Spleen (tissue), 11 donors: ENCODE measurements at regions not wholly inside any gene's neighbourhood (a gene's known extent, or its start where the extent isn't known, plus 50 kb on each side); places are given as distances from the start of the nearest gene placed in this dataset.
"Not testable (repeated sequence)": the region's sequence is repeated elsewhere in the genome, so short reads cannot be mapped to it uniquely, and the experiment has no call there.

Source experiments
- DNase-seq: peaks from one replicate; pipeline ENCODE4 v3.0.0-alpha.2; 2020
- H3K27ac ChIP-seq, 8 donors: fragments of 200-600 bp; sonication (generic) in 7 of 8; 1 replicate in 4 of 8; 2 replicates in 4 of 8; pipeline versions ENCODE4 v1.5.0 to v1.8.0; 2016 to 2021; ENCODE audit warnings: inconsistent platforms in 4 of 8, mild to moderate bottlenecking in 4 of 8, moderate library complexity in 1 of 8
- H3K27me3 ChIP-seq, 7 donors: fragments of 200-600 bp; sonication (generic) in 6 of 7; replicated peaks in 1 of 7; 1 replicate in 4 of 7; 2 replicates in 3 of 7; pipeline versions ENCODE4 v1.5.0 to v1.8.0; 2016 to 2021; ENCODE audit warnings: inconsistent platforms in 3 of 7, mild to moderate bottlenecking in 1 of 7
- H3K36me3 ChIP-seq, 6 donors: fragments of 200-600 bp; sonication (generic) in 5 of 6; 1 replicate in 4 of 6; 2 replicates in 2 of 6; pipeline versions ENCODE4 v1.5.0 to v1.8.0; 2016 to 2021; ENCODE audit warnings: inconsistent platforms in 2 of 6
- H3K4me1 ChIP-seq, 6 donors: fragments of 200-600 bp; sonication (generic) in 5 of 6; 1 replicate in 3 of 6; 2 replicates in 3 of 6; pipeline versions ENCODE4 v1.5.0 to v1.8.0; 2016 to 2021; ENCODE audit warnings: inconsistent platforms in 3 of 6
- H3K4me3 ChIP-seq, 8 donors: fragments of 200-600 bp; sonication (generic) in 7 of 8; 1 replicate in 4 of 8; 2 replicates in 4 of 8; pipeline versions ENCODE4 v1.5.0 to v1.8.0; 2016 to 2021; ENCODE audit warnings: inconsistent platforms in 4 of 8, mild to moderate bottlenecking in 4 of 8, moderate library complexity in 2 of 8
- H3K9me3 ChIP-seq, 8 donors: fragments of 200-600 bp; sonication (generic) in 7 of 8; 1 replicate in 4 of 8; 2 replicates in 4 of 8; pipeline versions ENCODE4 v1.5.0 to v1.8.0; 2016 to 2021; ENCODE audit warnings: inconsistent platforms in 4 of 8
- CTCF ChIP-seq, 11 experiments: fragments of 200-600 bp in 7 of 11; fragments of 450-650 bp in 4 of 11; sonication (generic) in 4 of 11; IDR thresholded peaks in 8 of 11; conservative IDR thresholded peaks in 3 of 11; 1 replicate in 7 of 11; 2 replicates in 4 of 11; pipeline versions ENCODE4 v1.4.0 to v1.8.0; 2016 to 2021; ENCODE audit warnings: antibody characterized with exemption in 11 of 11, inconsistent platforms in 4 of 11, mild to moderate bottlenecking in 1 of 11
- POLR2A ChIP-seq, 3 donors: fragments of 450-650 bp; IDR thresholded peaks; one replicate each; pipeline ENCODE4 v1.5.1; 2017; ENCODE audit warnings: antibody characterized with exemption in 3 of 3, mild to moderate bottlenecking in 1 of 3
- POLR2AphosphoS5 ChIP-seq, 3 donors: sonication (generic); formaldehyde crosslinking; IDR thresholded peaks; one replicate each; pipeline ENCODE4 v1.5.1; 2017; ENCODE audit warnings: antibody characterized with exemption in 3 of 3
- WGBS, 5 donors: extraction: QIAGEN DNeasy Blood & Tissue Kit in 3 of 5; methylation state at CpG; one replicate each; pipeline versions ENCODE4 v1.1.5 to v1.1.7; 2013 to 2018; 5-methylcytosine and 5-hydroxymethylcytosine counted together
- intact Hi-C: fragments of 100-400 bp; cut with DNase I; formaldehyde crosslinking; loops from one replicate; pipeline ENCODE4 v1.15.0; 2023; ENCODE audit warnings: low total_unique reads
- donor health status: healthy with polysubstance abuse.
- donor health status: DM: no; HTN: no; CAD: no; lungs with moderate emphysema.
- donor health status: DM: no; HTN: no; CAD: no.
- donor health status: Bipolar disorder and iron deficiency.
- donor health status: healthy.
- donor health status: DM: no; HTN: no; CAD: no.
- donor health status: DM: yes; HTN: yes; CAD: no.

- H3K36me3 ChIP-seq, result no peaks in the 10 kb centered on the region
- H3K9me3 ChIP-seq, result peaks cover 0 to 69% (median 47%) of the 10 kb centered on the region in 8 donors
- no peak overlapping the region for H3K4me3 ChIP-seq
- H3K4me1 ChIP-seq, result no peaks in the 10 kb centered on the region
- WGBS, 5 donors, result 50 to 93% (median 74%) methylated on average over 1 of the region's 1 CpG
- H3K27me3 ChIP-seq, result no peaks in the 10 kb centered on the region
- no peak overlapping the region for H3K27ac ChIP-seq
- intact Hi-C loops, result no loop called here
- TF ChIP-seq POLR2A (IDR thresholded peaks at IDR 0.05), result no peak
- no peak for TF ChIP-seq POLR2AphosphoS5 (IDR thresholded peaks at IDR 0.05)
- no peak for TF ChIP-seq CTCF (IDR thresholded peaks at IDR 0.05 in 8 of 11, conservative IDR thresholded peaks at IDR 0.05 in 3 of 11)
- no peak for DNase-seq
Observed at GRCh38 chr18:1147730-1148129, 243.1 kb downstream of the ADCYAP1 start.

GRCh38 chr18:1149709-1150108, 245.0 kb downstream of the ADCYAP1 start:
- Histone ChIP-seq H3K4me3 (no peak overlapping the region), H3K27me3 (no peaks in the 10 kb centered on the region), H3K4me1 (no peaks in the 10 kb centered on the region), H3K9me3 (peaks cover 0 to 50% (median 27%) of the 10 kb centered on the region in 8 donors), H3K27ac (no peak overlapping the region), H3K36me3 (no peaks in the 10 kb centered on the region)
- TF ChIP-seq POLR2AphosphoS5 (IDR thresholded peaks at IDR 0.05), result no peak
- no peak for TF ChIP-seq POLR2A (IDR thresholded peaks at IDR 0.05)
- TF ChIP-seq CTCF (IDR thresholded peaks at IDR 0.05 in 8 of 11, conservative IDR thresholded peaks at IDR 0.05 in 3 of 11), result no peak
- 88 to 94% (median 93%) methylated on average over 4 of the region's 4 CpGs for WGBS, 5 donors
- DNase-seq, result no peak
- intact Hi-C loops, result no loop called here

- 49 to 60% (median 55%) methylated on average over 2 of the region's 2 CpGs for WGBS, 5 donors
- intact Hi-C loops, result no loop called here
- Histone ChIP-seq H3K4me1 (no peaks in the 10 kb centered on the region), H3K4me3 (no peak overlapping the region), H3K27me3 (no peaks in the 10 kb centered on the region), H3K27ac (no peak overlapping the region), H3K9me3 (peaks cover 0 to 49% (median 25%) of the 10 kb centered on the region in 8 donors), H3K36me3 (no peaks in the 10 kb centered on the region)
- TF ChIP-seq POLR2AphosphoS5 (IDR thresholded peaks at IDR 0.05) (no peak), POLR2A (IDR thresholded peaks at IDR 0.05) (no peak), CTCF (IDR thresholded peaks at IDR 0.05 in 8 of 11, conservative IDR thresholded peaks at IDR 0.05 in 3 of 11) (no peak)
- DNase-seq, result no peak
Observed at GRCh38 chr18:1150344-1150743, 245.7 kb downstream of the ADCYAP1 start.

GRCh38 chr18:1152958-1153357, 248.3 kb downstream of the ADCYAP1 start:
- H3K27me3 ChIP-seq, H3K27ac ChIP-seq, DNase-seq, intact Hi-C loops, H3K4me1 ChIP-seq, H3K36me3 ChIP-seq, H3K4me3 ChIP-seq: not testable (repeated sequence)
- peaks cover 0 to 41% (median 22%) of the 10 kb centered on the region in 8 donors for H3K9me3 ChIP-seq
- 51 to 72% (median 57%) methylated on average over 2 of the region's 2 CpGs for WGBS, 5 donors

GRCh38 chr18:1173593-1173992, 268.9 kb downstream of the ADCYAP1 start:
- H3K9me3 ChIP-seq, result peaks cover 4 to 39% (median 24%) of the 10 kb centered on the region in 8 donors
- DNase-seq, result no peak
- H3K4me1 ChIP-seq, result no peaks in the 10 kb centered on the region
- H3K27ac ChIP-seq, result no peak overlapping the region
- H3K4me3 ChIP-seq, result no peak overlapping the region
- WGBS, 5 donors, result 66 to 79% (median 71%) methylated on average over 4 of the region's 4 CpGs
- no peak for TF ChIP-seq POLR2AphosphoS5 (IDR thresholded peaks at IDR 0.05)
- no peak for TF ChIP-seq CTCF (IDR thresholded peaks at IDR 0.05 in 8 of 11, conservative IDR thresholded peaks at IDR 0.05 in 3 of 11)
- no peak for TF ChIP-seq POLR2A (IDR thresholded peaks at IDR 0.05)
- no peaks in the 10 kb centered on the region for H3K27me3 ChIP-seq
- no peaks in the 10 kb centered on the region for H3K36me3 ChIP-seq
- intact Hi-C loops, result no loop called here
